ENCODE measurements at regions not wholly inside any gene's neighbourhood (a gene's known extent, or its start where the extent isn't known, plus 50 kb on each side); places are given as distances from the start of the nearest gene placed in this dataset.
"Not testable (repeated sequence)": the region's sequence is repeated elsewhere in the genome, so short reads cannot be mapped to it uniquely, and the experiment has no call there.

- Histone ChIP-seq H3K36me3 (no peaks in the 10 kb centered on the region), H3K4me1 (replicated peaks) (no peaks in the 10 kb centered on the region), H3K9me3 (no peaks in the 10 kb centered on the region), H3K4me3 (no peak overlapping the region), H3K27ac (no peak overlapping the region), H3K27me3 (replicated peaks; ENCODE audit: insufficient read depth) (no peaks in the 10 kb centered on the region)
- intact Hi-C loops (cut with DNase I) = no loop called here
- TF ChIP-seq POLR2AphosphoS5 (IDR thresholded peaks at IDR 0.05) (no peak), POLR2A (IDR thresholded peaks at IDR 0.05) (no peak)
- TF ChIP-seq, protein P1, sequence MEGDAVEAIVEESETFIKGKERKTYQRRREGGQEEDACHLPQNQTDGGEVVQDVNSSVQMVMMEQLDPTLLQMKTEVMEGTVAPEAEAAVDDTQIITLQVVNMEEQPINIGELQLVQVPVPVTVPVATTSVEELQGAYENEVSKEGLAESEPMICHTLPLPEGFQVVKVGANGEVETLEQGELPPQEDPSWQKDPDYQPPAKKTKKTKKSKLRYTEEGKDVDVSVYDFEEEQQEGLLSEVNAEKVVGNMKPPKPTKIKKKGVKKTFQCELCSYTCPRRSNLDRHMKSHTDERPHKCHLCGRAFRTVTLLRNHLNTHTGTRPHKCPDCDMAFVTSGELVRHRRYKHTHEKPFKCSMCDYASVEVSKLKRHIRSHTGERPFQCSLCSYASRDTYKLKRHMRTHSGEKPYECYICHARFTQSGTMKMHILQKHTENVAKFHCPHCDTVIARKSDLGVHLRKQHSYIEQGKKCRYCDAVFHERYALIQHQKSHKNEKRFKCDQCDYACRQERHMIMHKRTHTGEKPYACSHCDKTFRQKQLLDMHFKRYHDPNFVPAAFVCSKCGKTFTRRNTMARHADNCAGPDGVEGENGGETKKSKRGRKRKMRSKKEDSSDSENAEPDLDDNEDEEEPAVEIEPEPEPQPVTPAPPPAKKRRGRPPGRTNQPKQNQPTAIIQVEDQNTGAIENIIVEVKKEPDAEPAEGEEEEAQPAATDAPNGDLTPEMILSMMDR (IDR thresholded peaks at IDR 0.05) = no peak
- no peak for DNase-seq (ENCODE audit: low spot score)
- 43% methylated on average over 2 of the region's 2 CpGs for WGBS
Observed at GRCh38 chrX:34491126-34491525, 166.0 kb downstream of the TMEM47 start.

GRCh38 chrX:34487364-34487763 is 169.7 kb downstream of the TMEM47 start:
- intact Hi-C loops (cut with DNase I) = no loop called here
- no peak overlapping the region for H3K4me3 ChIP-seq
- H3K27ac ChIP-seq = no peak overlapping the region

GRCh38 chrX:34483980-34484379 is 173.1 kb downstream of the TMEM47 start:
- Histone ChIP-seq H3K27me3 (replicated peaks; ENCODE audit: insufficient read depth) (no peaks in the 10 kb centered on the region), H3K36me3 (no peaks in the 10 kb centered on the region), H3K4me3 (no peak overlapping the region), H3K27ac (no peak overlapping the region), H3K4me1 (replicated peaks) (no peaks in the 10 kb centered on the region), H3K9me3 (no peaks in the 10 kb centered on the region)
- TF ChIP-seq POLR2A (IDR thresholded peaks at IDR 0.05) (no peak), POLR2AphosphoS5 (IDR thresholded peaks at IDR 0.05) (no peak)
- TF ChIP-seq, protein P1 (IDR thresholded peaks at IDR 0.05) = no peak
- intact Hi-C loops (cut with DNase I) = no loop called here
- no peak for DNase-seq (ENCODE audit: low spot score)
- 94% methylated on average over 4 of the region's 6 CpGs for WGBS

More at GRCh38 chrX:34487364-34487763, 169.7 kb downstream of the TMEM47 start:
- Histone ChIP-seq H3K36me3 (no peaks in the 10 kb centered on the region), H3K4me1 (replicated peaks) (no peaks in the 10 kb centered on the region), H3K9me3 (no peaks in the 10 kb centered on the region), H3K27me3 (replicated peaks; ENCODE audit: insufficient read depth) (no peaks in the 10 kb centered on the region)
- TF ChIP-seq POLR2AphosphoS5 (IDR thresholded peaks at IDR 0.05) (no peak), POLR2A (IDR thresholded peaks at IDR 0.05) (no peak)
- TF ChIP-seq, protein P1 (IDR thresholded peaks at IDR 0.05) = no peak
- no peak for DNase-seq (ENCODE audit: low spot score)

DNA sequence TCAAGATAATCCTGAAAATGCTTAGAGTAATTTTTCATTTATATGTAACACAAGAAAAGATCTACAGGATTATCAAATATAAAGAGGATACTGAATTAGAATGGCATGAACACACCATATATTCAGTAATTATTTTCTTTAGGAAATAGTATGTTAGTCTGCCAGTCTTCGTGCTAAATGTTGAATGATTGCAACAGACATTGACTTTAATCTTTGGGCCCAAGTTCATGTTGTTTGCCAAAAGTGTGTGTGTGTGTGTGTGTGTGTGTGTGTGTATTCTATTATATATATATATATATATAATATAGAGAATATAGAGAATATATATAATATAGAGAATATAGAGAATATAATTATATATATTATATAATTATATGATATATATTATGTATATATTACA is 186.6 kb downstream of the TMEM47 start:
- TF ChIP-seq POLR2AphosphoS5 (IDR thresholded peaks at IDR 0.05) = no peak
- TF ChIP-seq POLR2A (IDR thresholded peaks at IDR 0.05) = no peak
- TF ChIP-seq, protein P1 (IDR thresholded peaks at IDR 0.05) = no peak
- no peaks in the 10 kb centered on the region for H3K4me1 ChIP-seq (replicated peaks)
- no peak for DNase-seq (ENCODE audit: low spot score)
- no peak overlapping the region for H3K27ac ChIP-seq
- intact Hi-C loops (cut with DNase I) = no loop called here
- no peaks in the 10 kb centered on the region for H3K9me3 ChIP-seq
- H3K36me3 ChIP-seq = no peaks in the 10 kb centered on the region
- no peaks in the 10 kb centered on the region for H3K27me3 ChIP-seq (replicated peaks; ENCODE audit: insufficient read depth)
- no peak overlapping the region for H3K4me3 ChIP-seq
- 100% methylated on average over 1 of the region's 1 CpG for WGBS

DNA sequence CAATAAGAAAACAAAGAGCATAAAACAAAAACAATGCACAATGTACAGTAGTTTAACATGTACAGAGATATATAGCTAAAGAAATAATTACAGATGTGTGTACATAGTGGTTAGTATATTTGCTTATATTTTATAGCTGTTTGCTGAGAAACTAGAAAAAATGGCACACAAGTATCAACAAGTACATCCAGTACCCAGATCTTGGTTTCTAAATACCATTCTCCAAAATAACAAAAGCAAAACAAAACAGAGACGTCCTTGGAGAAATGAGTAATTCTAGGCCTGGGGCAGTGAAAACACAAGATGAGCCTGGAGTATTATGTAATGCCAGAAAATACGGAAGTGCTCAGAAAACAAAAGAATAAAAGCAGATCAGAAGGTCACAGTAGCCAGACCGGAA is 189.6 kb downstream of the TMEM47 start:
- Histone ChIP-seq H3K4me3 (no peak overlapping the region), H3K4me1 (replicated peaks) (no peaks in the 10 kb centered on the region), H3K27me3 (replicated peaks; ENCODE audit: insufficient read depth) (no peaks in the 10 kb centered on the region), H3K27ac (no peak overlapping the region), H3K9me3 (no peaks in the 10 kb centered on the region), H3K36me3 (no peaks in the 10 kb centered on the region)
- TF ChIP-seq POLR2A (IDR thresholded peaks at IDR 0.05) (no peak), POLR2AphosphoS5 (IDR thresholded peaks at IDR 0.05) (no peak)
- TF ChIP-seq, protein P1 (IDR thresholded peaks at IDR 0.05) = no peak
- intact Hi-C loops (cut with DNase I) = no loop called here
- DNase-seq (ENCODE audit: low spot score) = no peak
- 33% methylated on average over 3 of the region's 3 CpGs for WGBS

DNA sequence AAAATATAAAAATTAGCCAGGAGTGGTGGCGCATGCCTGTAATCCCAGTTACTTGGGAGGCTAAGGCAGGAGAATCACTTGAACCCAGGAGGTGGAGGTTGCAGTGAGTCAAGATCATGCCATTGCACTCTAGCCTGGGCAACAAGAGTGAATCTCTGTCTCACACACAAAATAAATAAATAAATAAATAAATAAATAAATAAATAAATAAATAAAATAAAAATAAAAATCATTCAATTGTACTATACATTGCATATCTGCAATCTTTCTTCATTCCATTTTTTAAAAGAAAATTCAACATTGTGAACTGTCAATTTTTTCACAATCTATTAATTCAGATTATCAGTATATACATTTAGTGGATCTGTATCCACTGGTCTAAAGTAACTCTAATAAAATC is 193.9 kb downstream of the TMEM47 start:
- H3K4me3 ChIP-seq; DNase-seq (ENCODE audit: low spot score); H3K4me1 ChIP-seq (replicated peaks); H3K9me3 ChIP-seq; H3K27me3 ChIP-seq (replicated peaks; ENCODE audit: insufficient read depth); intact Hi-C loops (cut with DNase I); H3K36me3 ChIP-seq; H3K27ac ChIP-seq: not testable (repeated sequence)
- 100% methylated on average over 1 of the region's 1 CpG for WGBS

GRCh38 chrX:34457850-34458249 is 199.2 kb downstream of the TMEM47 start:
- H3K27ac ChIP-seq; H3K4me3 ChIP-seq; DNase-seq (ENCODE audit: low spot score); H3K27me3 ChIP-seq (replicated peaks; ENCODE audit: insufficient read depth); H3K36me3 ChIP-seq; H3K4me1 ChIP-seq (replicated peaks); H3K9me3 ChIP-seq; intact Hi-C loops (cut with DNase I): not testable (repeated sequence)
- WGBS = 93% methylated on average over 6 of the region's 9 CpGs

Data from prostate gland (tissue), 2 donors.